DOHH2 (cell line): ENCODE measurements at regions not wholly inside any gene's neighbourhood (a gene's known extent, or its start where the extent isn't known, plus 50 kb on each side); places are given as distances from the start of the nearest gene placed in this dataset.

Experiments used
- H3F3A ChIP-seq: fragments of 200-600 bp; sonication (generic), shearing (Covaris generic); 2 replicates; pipeline ENCODE4 v1.6.0; 2016; ENCODE audit warnings: antibody characterized with exemption, mild to moderate bottlenecking; ENCODE audit not compliant: control insufficient read depth, insufficient read depth
- H3K27ac ChIP-seq: fragments of 200-600 bp; sonication (generic); 2 replicates; pipeline ENCODE4 v1.5.1; 2014; ENCODE audit warnings: low read depth, mild to moderate bottlenecking, low read length, moderate library complexity
- H3K27me3 ChIP-seq: fragments of 200-600 bp; sonication (generic); 2 replicates; pipeline ENCODE4 v1.6.1; 2014; ENCODE audit warnings: mild to moderate bottlenecking, low read length, mixed read lengths; ENCODE audit not compliant: control insufficient read depth
- H3K36me3 ChIP-seq: fragments of 200-600 bp; sonication (generic); 2 replicates; pipeline ENCODE4 v1.6.1; 2014; ENCODE audit warnings: mild to moderate bottlenecking, low read length, moderate library complexity, mixed read lengths; ENCODE audit not compliant: control insufficient read depth
- H3K4me1 ChIP-seq: fragments of 200-600 bp; sonication (generic); 2 replicates; pipeline ENCODE4 v1.6.1; 2014; ENCODE audit warnings: mild to moderate bottlenecking, low read length, mixed read lengths; ENCODE audit not compliant: control insufficient read depth
- H3K4me2 ChIP-seq: fragments of 200-600 bp; sonication (generic); 2 replicates; pipeline ENCODE4 v1.6.0; 2014; ENCODE audit warnings: mild to moderate bottlenecking, low read length, moderate library complexity
- H3K4me3 ChIP-seq: fragments of 200-600 bp; sonication (generic); 2 replicates; pipeline ENCODE4 v1.5.1; 2014; ENCODE audit warnings: mild to moderate bottlenecking, low read length, mixed read lengths
- H3K79me2 ChIP-seq: fragments of 200-600 bp; sonication (generic); 2 replicates; pipeline ENCODE4 v1.6.1; 2014; ENCODE audit warnings: mild to moderate bottlenecking, low read length, mixed read lengths; ENCODE audit not compliant: control insufficient read depth
- H3K9me2 ChIP-seq: fragments of 200-600 bp; sonication (generic); replicated peaks from 2 replicates; pipeline ENCODE4 v1.6.1; 2014; ENCODE audit warnings: mild to moderate bottlenecking, low read length, mixed read lengths; ENCODE audit not compliant: control insufficient read depth
- H3K9me3 ChIP-seq: fragments of 200-600 bp; sonication (generic); 2 replicates; pipeline ENCODE4 v1.6.1; 2014; ENCODE audit warnings: antibody characterized with exemption, low read length, mixed read lengths; ENCODE audit not compliant: control insufficient read depth, insufficient read depth
- H4K20me1 ChIP-seq: fragments of 200-600 bp; sonication (generic); 2 replicates; pipeline ENCODE4 v1.6.0; 2014; ENCODE audit warnings: low read depth, mild to moderate bottlenecking, antibody characterized with exemption, low read length, moderate library complexity; ENCODE audit not compliant: control insufficient read depth, insufficient read depth
- CTCF ChIP-seq: fragments of 200-600 bp; sonication (generic); IDR thresholded peaks from one replicate; pipeline ENCODE4 v1.5.1; 2014; ENCODE audit warnings: antibody characterized with exemption, mild to moderate bottlenecking, low read depth, low read length; ENCODE audit not compliant: poor library complexity, severe bottlenecking
- EZH2phosphoT487 ChIP-seq: fragments of 200-600 bp; sonication (generic); IDR thresholded peaks from 2 replicates; pipeline ENCODE4 v1.6.1; 2017; ENCODE audit warnings: borderline replicate concordance, mild to moderate bottlenecking, antibody characterized with exemption, low read length, moderate library complexity, mixed read lengths

- Histone ChIP-seq H3K27me3 (no peaks in the 10 kb centered on the region), H4K20me1 (no peaks in the 10 kb centered on the region), H3F3A (no peaks in the 10 kb centered on the region), H3K9me3 (no peaks in the 10 kb centered on the region), H3K4me1 (peaks cover 18% of the 10 kb centered on the region), H3K27ac (no peak overlapping the region), H3K4me2 (no peak overlapping the region), H3K4me3 (no peak overlapping the region), H3K79me2 (no peaks in the 10 kb centered on the region), H3K9me2 (no peaks in the 10 kb centered on the region), H3K36me3 (no peaks in the 10 kb centered on the region)
- no peak for TF ChIP-seq EZH2phosphoT487
- no peak for TF ChIP-seq CTCF
Observed at GRCh38 chr2:213216461-213216860, 65.0 kb upstream of the IKZF2 start.

DNA sequence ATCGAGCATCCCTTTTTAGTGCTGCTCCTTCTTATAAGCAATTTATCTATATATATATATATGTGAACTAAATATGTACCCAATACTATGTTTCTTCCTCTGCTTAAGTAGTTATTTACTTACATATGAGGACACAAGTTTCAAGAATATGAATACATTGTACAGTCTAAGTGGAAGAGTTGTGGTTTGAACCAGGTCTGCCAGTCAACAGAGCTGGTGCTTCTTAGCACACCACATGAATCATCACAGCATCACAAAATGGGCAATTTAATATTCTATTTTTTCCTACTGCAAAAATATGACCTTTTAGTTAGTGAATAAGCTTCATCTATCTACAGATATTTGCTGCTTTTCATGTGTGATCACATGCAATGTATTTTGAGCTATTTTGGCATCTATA is 64.4 kb upstream of the SPAG16 start:
- H3K27ac ChIP-seq: no peak overlapping the region
- no peaks in the 10 kb centered on the region for H4K20me1 ChIP-seq
- H3K4me1 ChIP-seq: peaks cover 47% of the 10 kb centered on the region
- no peaks in the 10 kb centered on the region for H3K27me3 ChIP-seq
- no peaks in the 10 kb centered on the region for H3K36me3 ChIP-seq
- TF ChIP-seq EZH2phosphoT487: no peak
- no peak for TF ChIP-seq CTCF
- no peaks in the 10 kb centered on the region for H3K79me2 ChIP-seq
- no peak overlapping the region for H3K4me2 ChIP-seq
- H3K4me3 ChIP-seq: no peak overlapping the region
- peaks cover 7% of the 10 kb centered on the region; the same call in 1 of the 2 replicates for H3F3A ChIP-seq
- no peaks in the 10 kb centered on the region for H3K9me2 ChIP-seq
- H3K9me3 ChIP-seq: no peaks in the 10 kb centered on the region

GRCh38 chr2:213220967-213221603 is 63.2 kb upstream of the SPAG16 start:
- Histone ChIP-seq H3K4me3 (no peak overlapping the region), H3K36me3 (no peaks in the 10 kb centered on the region), H3K9me2 (no peaks in the 10 kb centered on the region), H3K27me3 (no peaks in the 10 kb centered on the region), H3K4me2 (peak overlapping the region; percentile 1), H3K79me2 (no peaks in the 10 kb centered on the region), H4K20me1 (no peaks in the 10 kb centered on the region), H3K9me3 (no peaks in the 10 kb centered on the region), H3K4me1 (peaks cover 59% of the 10 kb centered on the region), H3K27ac (no peak overlapping the region), H3F3A (peaks cover 18% of the 10 kb centered on the region)
- TF ChIP-seq CTCF (peak; percentile 46), EZH2phosphoT487 (no peak)
